SH-SY5Y (cell line): ENCODE measurements at regions not wholly inside any gene's neighbourhood (a gene's known extent, or its start where the extent isn't known, plus 50 kb on each side); places are given as distances from the start of the nearest gene placed in this dataset.

Source experiments
- GATA2 ChIP-seq: IDR thresholded peaks from 2 replicates; pipeline ENCODE4 v1.6.1; 2011; ENCODE audit warnings: mild to moderate bottlenecking, low read depth, low read length
- GATA3 ChIP-seq: IDR thresholded peaks from 2 replicates; pipeline ENCODE4 v1.6.1; 2011; ENCODE audit warnings: low read depth, mild to moderate bottlenecking, low read length, moderate library complexity

DNA sequence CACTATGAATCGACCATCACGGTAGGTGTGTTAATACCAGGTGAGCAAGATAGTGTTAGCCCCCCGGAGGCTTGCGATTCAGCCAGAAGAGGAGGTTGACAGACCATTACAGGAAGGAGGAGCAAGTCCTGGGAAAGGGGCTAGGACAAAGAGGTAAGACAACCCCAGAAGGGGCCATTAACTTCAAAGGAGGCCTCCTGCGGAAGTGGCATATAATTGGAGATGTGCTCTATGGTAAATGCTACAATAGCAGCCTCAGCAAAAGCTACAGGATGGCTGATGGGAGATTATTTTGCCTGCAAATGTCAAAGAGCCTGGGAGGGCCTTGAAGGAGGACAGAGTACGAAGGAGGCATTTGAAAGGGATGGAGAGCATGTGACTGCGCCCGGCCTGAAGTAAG, 108.6 kb upstream of the CITED2 start:
- TF ChIP-seq GATA2: no peak
- TF ChIP-seq GATA3: no peak
